ENCODE measurements at regions not wholly inside any gene's neighbourhood (a gene's known extent, or its start where the extent isn't known, plus 50 kb on each side); places are given as distances from the start of the nearest gene placed in this dataset.

DNA sequence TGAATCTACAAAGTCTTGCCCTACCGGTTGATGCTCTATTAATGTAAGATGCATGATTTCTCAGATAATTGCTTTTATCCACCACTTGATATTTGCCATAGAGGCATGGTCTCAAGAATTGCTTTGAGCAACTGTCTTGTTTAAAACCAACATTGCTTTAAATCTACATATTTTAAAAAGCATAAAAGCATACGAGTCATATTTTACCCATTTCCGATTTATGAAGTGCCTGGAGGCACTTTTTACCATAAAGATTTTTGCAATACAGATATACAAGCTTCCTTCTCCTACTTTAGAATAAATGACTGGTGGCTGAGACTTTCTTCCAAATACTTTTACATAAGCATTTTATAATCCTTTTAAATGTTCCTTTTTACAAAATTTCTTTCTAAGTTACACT is 517.6 kb downstream of the TXNL1 start:
- TF ChIP-seq, protein P1, sequence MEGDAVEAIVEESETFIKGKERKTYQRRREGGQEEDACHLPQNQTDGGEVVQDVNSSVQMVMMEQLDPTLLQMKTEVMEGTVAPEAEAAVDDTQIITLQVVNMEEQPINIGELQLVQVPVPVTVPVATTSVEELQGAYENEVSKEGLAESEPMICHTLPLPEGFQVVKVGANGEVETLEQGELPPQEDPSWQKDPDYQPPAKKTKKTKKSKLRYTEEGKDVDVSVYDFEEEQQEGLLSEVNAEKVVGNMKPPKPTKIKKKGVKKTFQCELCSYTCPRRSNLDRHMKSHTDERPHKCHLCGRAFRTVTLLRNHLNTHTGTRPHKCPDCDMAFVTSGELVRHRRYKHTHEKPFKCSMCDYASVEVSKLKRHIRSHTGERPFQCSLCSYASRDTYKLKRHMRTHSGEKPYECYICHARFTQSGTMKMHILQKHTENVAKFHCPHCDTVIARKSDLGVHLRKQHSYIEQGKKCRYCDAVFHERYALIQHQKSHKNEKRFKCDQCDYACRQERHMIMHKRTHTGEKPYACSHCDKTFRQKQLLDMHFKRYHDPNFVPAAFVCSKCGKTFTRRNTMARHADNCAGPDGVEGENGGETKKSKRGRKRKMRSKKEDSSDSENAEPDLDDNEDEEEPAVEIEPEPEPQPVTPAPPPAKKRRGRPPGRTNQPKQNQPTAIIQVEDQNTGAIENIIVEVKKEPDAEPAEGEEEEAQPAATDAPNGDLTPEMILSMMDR (conservative IDR thresholded peaks at IDR 0.05; ENCODE audit: low read depth, low read length): no peak
- TF ChIP-seq RFX5 (IDR thresholded peaks at IDR 0.05; ENCODE audit: low read depth, low read length) (no peak), CEBPB (IDR thresholded peaks at IDR 0.05; ENCODE audit: low read depth, low read length) (no peak), POLR2A (IDR thresholded peaks at IDR 0.05; ENCODE audit: low read depth, low read length) (no peak), NFE2L2 (IDR thresholded peaks at IDR 0.05; ENCODE audit: low read depth, low read length) (no peak), BHLHE40 (IDR thresholded peaks at IDR 0.05; ENCODE audit: low read depth, low read length) (no peak), MAFK (IDR thresholded peaks at IDR 0.05; ENCODE audit: low read depth, low read length) (no peak), RAD21 (IDR thresholded peaks at IDR 0.05; ENCODE audit: low read length) (no peak), CHD1 (IDR thresholded peaks at IDR 0.05; ENCODE audit: low read depth, low read length) (no peak), MAZ (IDR thresholded peaks at IDR 0.05; ENCODE audit: borderline replicate concordance, low read depth, low read length) (no peak)
- TF ChIP-seq, protein P2, sequence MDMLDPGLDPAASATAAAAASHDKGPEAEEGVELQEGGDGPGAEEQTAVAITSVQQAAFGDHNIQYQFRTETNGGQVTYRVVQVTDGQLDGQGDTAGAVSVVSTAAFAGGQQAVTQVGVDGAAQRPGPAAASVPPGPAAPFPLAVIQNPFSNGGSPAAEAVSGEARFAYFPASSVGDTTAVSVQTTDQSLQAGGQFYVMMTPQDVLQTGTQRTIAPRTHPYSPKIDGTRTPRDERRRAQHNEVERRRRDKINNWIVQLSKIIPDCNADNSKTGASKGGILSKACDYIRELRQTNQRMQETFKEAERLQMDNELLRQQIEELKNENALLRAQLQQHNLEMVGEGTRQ (IDR thresholded peaks at IDR 0.05; ENCODE audit: low read depth, low read length): no peak

All from IMR-90 (cell line).